Neuron (in vitro differentiated cells): ENCODE measurements at regions not wholly inside any gene's neighbourhood (a gene's known extent, or its start where the extent isn't known, plus 50 kb on each side); places are given as distances from the start of the nearest gene placed in this dataset.

Experiments
- H2AFZ ChIP-seq: one replicate; pipeline ENCODE4 v1.6.1; 2013; ENCODE audit warnings: low read depth, mild to moderate bottlenecking, inconsistent platforms, low read length, moderate library complexity
- H3K27me3 ChIP-seq: one replicate; pipeline ENCODE4 v1.6.1; 2013; ENCODE audit warnings: low read length; ENCODE audit not compliant: insufficient read depth
- H3K36me3 ChIP-seq: one replicate; pipeline ENCODE4 v1.6.1; 2013; ENCODE audit warnings: low read length; ENCODE audit not compliant: insufficient read depth
- H3K4me1 ChIP-seq: one replicate; pipeline ENCODE4 v1.6.1; 2013; ENCODE audit warnings: low read length; ENCODE audit not compliant: insufficient read depth
- H3K4me3 ChIP-seq: 2 replicates; pipeline ENCODE4 v1.5.1; 2013; ENCODE audit warnings: mild to moderate bottlenecking, low read length, moderate library complexity
- H3K9me3 ChIP-seq: one replicate; pipeline ENCODE4 v1.6.1; 2013; ENCODE audit warnings: low read length

DNA sequence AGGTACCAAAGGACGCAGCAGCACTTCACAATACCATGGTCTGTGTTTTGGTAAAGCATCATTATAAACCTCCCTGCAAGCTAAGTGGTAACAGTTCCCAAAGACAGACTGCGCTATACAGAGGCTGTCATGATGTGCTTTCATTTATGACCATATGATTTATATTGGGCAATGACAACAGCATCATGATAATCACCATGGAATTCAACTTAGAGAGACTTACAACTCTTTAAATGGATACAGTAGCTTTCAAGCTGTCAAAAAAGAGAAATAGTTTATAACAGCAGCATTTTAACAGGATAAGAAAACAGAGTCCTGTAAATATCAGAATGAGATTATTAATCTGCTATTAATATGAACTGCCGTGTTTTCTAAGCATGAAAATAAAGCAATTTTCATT lies 341.7 kb downstream of the GPR37 start:
- Histone ChIP-seq H3K9me3 (no peaks in the 10 kb centered on the region), H3K4me3 (no peak overlapping the region), H3K4me1 (no peaks in the 10 kb centered on the region), H3K36me3 (no peaks in the 10 kb centered on the region), H2AFZ (no peak overlapping the region), H3K27me3 (no peaks in the 10 kb centered on the region)

GRCh38 chr7:124422081-124422480 lies 343.5 kb downstream of the GPR37 start:
- Histone ChIP-seq H3K9me3 (no peaks in the 10 kb centered on the region), H3K27me3 (no peaks in the 10 kb centered on the region), H3K4me3 (no peak overlapping the region), H3K4me1 (no peaks in the 10 kb centered on the region), H3K36me3 (no peaks in the 10 kb centered on the region), H2AFZ (no peak overlapping the region)

- H3K36me3 ChIP-seq: no peaks in the 10 kb centered on the region
- no peak overlapping the region for H2AFZ ChIP-seq
- H3K27me3 ChIP-seq: no peaks in the 10 kb centered on the region
- H3K4me1 ChIP-seq: no peaks in the 10 kb centered on the region
- no peaks in the 10 kb centered on the region for H3K9me3 ChIP-seq
- no peak overlapping the region for H3K4me3 ChIP-seq
These were observed 345.2 kb downstream of the GPR37 start for GRCh38 chr7:124420367-124420766.

DNA sequence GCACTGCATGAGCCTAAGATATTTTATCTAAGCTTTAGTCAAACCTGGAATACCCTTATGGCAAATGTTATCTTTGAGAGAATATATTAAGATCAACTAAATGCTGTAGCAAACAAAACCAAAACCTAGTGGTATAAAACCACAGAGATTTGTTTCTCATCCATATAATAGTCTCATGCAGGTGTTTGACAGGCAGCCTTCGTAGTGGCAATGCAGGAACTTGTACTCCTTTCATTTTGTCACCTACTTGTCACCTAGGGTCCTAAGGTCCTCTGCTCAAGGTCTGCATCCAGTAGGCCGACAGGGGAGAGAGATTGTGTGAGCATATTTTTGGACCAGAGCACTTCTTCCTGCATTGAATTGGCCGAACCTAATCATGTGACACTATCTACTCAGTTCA lies 352.6 kb downstream of the GPR37 start:
- H3K27me3 ChIP-seq: no peaks in the 10 kb centered on the region
- H3K9me3 ChIP-seq: no peaks in the 10 kb centered on the region
- peaks cover 14% of the 10 kb centered on the region for H3K4me1 ChIP-seq
- H3K36me3 ChIP-seq: no peaks in the 10 kb centered on the region
- H2AFZ ChIP-seq: no peak overlapping the region
- H3K4me3 ChIP-seq: no peak overlapping the region

DNA sequence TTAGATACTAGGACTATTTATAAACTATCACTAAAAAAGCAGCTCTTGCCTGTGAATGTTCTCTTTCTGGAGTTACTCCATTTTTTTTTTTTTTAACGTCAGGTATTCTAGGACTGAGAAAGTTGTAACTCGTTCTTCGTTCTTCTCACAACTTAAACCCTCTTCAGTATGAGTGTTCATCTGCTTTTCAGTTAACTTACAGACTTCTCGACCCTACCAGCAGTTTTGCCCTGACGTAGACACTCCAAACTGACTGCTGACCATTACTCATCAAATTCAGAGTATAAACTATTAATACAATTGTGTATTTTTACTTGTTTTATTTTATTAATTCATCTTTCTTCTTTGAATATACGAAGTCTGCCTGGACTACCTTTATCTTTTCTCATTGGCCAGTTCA lies 353.1 kb downstream of the GPR37 start:
- no peak overlapping the region for H3K4me3 ChIP-seq
- H2AFZ ChIP-seq: no peak overlapping the region
- H3K9me3 ChIP-seq: no peaks in the 10 kb centered on the region
- no peaks in the 10 kb centered on the region for H3K27me3 ChIP-seq
- no peaks in the 10 kb centered on the region for H3K36me3 ChIP-seq
- H3K4me1 ChIP-seq: peaks cover 14% of the 10 kb centered on the region

GRCh38 chr7:124411796-124412195 lies 353.8 kb downstream of the GPR37 start:
- peaks cover 14% of the 10 kb centered on the region for H3K4me1 ChIP-seq
- H3K9me3 ChIP-seq: no peaks in the 10 kb centered on the region
- H3K4me3 ChIP-seq: no peak overlapping the region
- H3K36me3 ChIP-seq: no peaks in the 10 kb centered on the region
- H3K27me3 ChIP-seq: no peaks in the 10 kb centered on the region
- no peak overlapping the region for H2AFZ ChIP-seq

DNA sequence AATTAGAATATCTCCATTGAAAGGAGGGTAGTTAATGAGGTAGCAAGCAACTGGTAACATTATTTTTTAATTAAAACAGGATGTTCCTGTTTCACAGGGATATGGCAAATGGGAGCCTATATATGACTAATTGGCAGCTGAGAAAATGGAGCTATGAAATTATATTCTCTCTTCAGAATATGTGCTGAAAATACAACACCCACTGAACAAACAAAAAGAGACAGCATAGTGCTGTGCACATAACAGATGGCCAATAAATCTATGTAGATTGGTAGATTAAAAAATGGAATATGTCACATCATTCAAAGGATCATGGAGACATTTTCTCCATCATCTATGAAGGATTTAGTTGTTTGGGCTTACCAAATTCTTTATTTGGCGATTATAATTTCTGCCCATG lies 362.0 kb downstream of the GPR37 start:
- Histone ChIP-seq H3K36me3 (no peaks in the 10 kb centered on the region), H3K27me3 (no peaks in the 10 kb centered on the region), H3K4me3 (no peak overlapping the region), H3K9me3 (no peaks in the 10 kb centered on the region), H2AFZ (no peak overlapping the region), H3K4me1 (no peaks in the 10 kb centered on the region)

DNA sequence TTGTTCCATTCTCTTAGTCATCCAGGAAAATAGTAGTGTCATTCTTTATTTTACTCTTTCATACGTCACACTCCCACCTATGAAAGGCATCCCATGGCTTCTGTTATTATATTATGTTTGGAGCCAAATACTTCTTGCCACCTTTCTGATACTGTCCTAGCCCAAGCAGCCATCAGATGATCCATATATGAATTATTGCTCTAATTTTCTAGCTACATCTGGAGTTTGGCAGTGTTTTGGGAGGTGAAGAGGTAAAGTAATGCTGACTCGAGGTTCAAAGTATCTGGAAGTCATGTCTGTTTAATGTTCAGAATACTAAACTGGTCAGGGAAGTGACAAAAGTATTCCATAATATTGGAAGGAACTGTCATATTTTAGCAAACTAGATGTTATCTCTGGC lies 362.5 kb downstream of the GPR37 start:
- Histone ChIP-seq H3K36me3 (no peaks in the 10 kb centered on the region), H3K9me3 (no peaks in the 10 kb centered on the region), H3K4me1 (no peaks in the 10 kb centered on the region), H3K27me3 (no peaks in the 10 kb centered on the region), H2AFZ (no peak overlapping the region), H3K4me3 (no peak overlapping the region)

DNA sequence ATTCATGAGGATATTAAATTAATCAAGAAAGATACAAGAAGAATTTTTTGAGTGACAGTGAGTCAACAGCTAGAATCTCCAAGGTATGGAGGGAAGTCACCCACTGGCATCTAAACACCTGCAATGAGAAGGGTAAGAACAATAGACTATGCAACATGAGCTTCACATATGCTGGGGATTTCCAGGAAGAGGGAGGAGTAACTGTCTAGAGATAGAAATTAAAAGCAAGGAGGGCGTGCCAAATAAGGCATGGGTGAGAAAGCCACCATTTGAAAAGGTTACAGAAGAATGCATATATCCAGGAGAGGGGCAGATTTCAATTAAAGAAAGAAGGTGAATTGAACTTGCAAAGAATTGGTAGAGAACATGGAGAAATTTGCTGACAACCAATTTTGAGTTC lies 365.7 kb downstream of the GPR37 start:
- H3K9me3 ChIP-seq: no peaks in the 10 kb centered on the region
- no peaks in the 10 kb centered on the region for H3K36me3 ChIP-seq
- H3K27me3 ChIP-seq: no peaks in the 10 kb centered on the region
- no peak overlapping the region for H3K4me3 ChIP-seq
- no peak overlapping the region for H2AFZ ChIP-seq
- no peaks in the 10 kb centered on the region for H3K4me1 ChIP-seq

DNA sequence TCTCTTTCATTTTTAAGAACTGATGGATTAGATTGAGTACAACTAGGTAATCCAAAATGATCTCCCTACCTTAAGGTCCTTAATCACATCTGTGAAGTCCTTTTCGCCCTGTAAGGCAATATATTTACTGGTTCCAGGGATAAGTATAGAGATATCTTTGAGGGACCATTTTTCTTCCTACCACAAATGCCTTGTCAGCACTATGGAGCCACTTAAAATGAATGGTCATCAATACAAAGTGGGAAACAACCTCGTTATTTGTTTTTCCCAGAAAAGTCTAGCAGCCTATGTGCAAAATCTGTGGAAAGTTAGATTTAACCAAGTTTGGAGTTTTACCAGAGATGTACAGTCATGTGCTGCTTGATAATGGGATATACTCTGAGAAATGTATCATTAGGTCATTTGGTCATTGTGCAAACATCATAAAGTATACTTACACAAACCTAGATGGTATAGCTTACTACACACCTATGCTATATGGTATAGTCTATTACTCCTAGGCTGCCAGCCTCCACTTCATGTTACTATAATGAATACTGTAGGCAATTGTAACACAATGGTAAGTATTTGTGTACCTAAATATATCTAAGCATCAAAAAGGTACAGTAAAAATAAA lies 366.2 kb upstream of the TMEM229A start:
- no peak overlapping the region for H3K4me3 ChIP-seq
- no peaks in the 10 kb centered on the region for H3K27me3 ChIP-seq
- no peaks in the 10 kb centered on the region for H3K4me1 ChIP-seq
- H2AFZ ChIP-seq: no peak overlapping the region
- no peaks in the 10 kb centered on the region for H3K36me3 ChIP-seq
- H3K9me3 ChIP-seq: no peaks in the 10 kb centered on the region

GRCh38 chr7:124397134-124397533 lies 364.3 kb upstream of the TMEM229A start:
- Histone ChIP-seq H3K36me3 (no peaks in the 10 kb centered on the region), H3K4me1 (no peaks in the 10 kb centered on the region), H3K9me3 (no peaks in the 10 kb centered on the region), H3K4me3 (no peak overlapping the region), H3K27me3 (no peaks in the 10 kb centered on the region), H2AFZ (peak overlapping the region; percentile 10)

- no peaks in the 10 kb centered on the region for H3K36me3 ChIP-seq
- H3K27me3 ChIP-seq: no peaks in the 10 kb centered on the region
- H3K9me3 ChIP-seq: no peaks in the 10 kb centered on the region
- no peak overlapping the region for H3K4me3 ChIP-seq
- no peaks in the 10 kb centered on the region for H3K4me1 ChIP-seq
- no peak overlapping the region for H2AFZ ChIP-seq
These were observed 357.4 kb upstream of the TMEM229A start for GRCh38 chr7:124390301-124390700.

DNA sequence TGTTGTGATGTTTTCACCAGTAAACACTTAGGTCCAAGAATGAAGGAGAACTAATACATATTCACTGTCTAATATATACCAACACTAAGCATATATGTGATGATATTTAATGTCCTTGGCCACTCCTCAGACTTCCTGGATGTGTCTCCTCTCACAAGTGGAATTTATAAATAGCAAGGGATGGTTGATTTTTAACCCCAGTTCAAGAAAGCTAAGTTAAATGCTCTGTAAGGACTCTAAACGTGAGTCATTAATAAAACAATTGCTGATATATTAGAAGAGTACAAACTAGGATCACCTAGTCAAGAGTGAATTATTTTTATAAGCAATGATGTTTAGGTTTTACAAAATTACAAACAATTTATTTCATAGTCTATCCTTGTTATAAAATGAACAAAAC lies 355.9 kb upstream of the TMEM229A start:
- no peaks in the 10 kb centered on the region for H3K36me3 ChIP-seq
- H3K9me3 ChIP-seq: no peaks in the 10 kb centered on the region
- no peaks in the 10 kb centered on the region for H3K4me1 ChIP-seq
- no peak overlapping the region for H2AFZ ChIP-seq
- H3K4me3 ChIP-seq: no peak overlapping the region
- H3K27me3 ChIP-seq: no peaks in the 10 kb centered on the region

- Histone ChIP-seq H3K9me3 (no peaks in the 10 kb centered on the region), H3K27me3 (no peaks in the 10 kb centered on the region), H3K4me3 (no peak overlapping the region), H3K4me1 (no peaks in the 10 kb centered on the region), H3K36me3 (no peaks in the 10 kb centered on the region), H2AFZ (no peak overlapping the region)
These were observed 354.2 kb upstream of the TMEM229A start for GRCh38 chr7:124387056-124387455.
